HG03575 (cell line): ENCODE measurements at regions not wholly inside any gene's neighbourhood (a gene's known extent, or its start where the extent isn't known, plus 50 kb on each side); places are given as distances from the start of the nearest gene placed in this dataset.

Source experiments
- ATAC-seq: cut with Tn5 transposase; IDR thresholded peaks from one replicate; pipeline ENCODE4 v1.9.1; 2021; ENCODE audit not compliant: unreplicated experiment, insufficient number of reproducible peaks, low FRiP score; ENCODE audit errors: extremely low read depth

DNA sequence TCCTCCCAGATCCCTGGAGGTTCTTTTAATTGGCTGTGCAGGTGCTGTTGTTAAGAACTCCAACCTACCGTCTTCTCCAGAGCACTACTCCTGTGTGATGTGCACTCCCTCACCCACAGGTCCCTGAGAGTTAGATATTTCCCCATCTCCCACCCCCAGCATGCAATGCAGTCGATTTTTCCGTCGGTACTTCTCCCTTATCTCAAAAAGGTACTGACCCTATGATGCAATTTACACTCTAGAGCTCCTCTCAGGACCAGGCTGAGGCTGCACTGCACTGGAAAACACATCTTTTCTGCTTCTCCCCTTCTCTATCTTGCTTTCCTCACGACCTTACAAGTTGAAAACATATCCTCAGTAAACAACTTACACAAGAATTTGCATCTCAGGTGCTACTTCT is 312.4 kb upstream of the TBX3 start:
- no peak for ATAC-seq

DNA sequence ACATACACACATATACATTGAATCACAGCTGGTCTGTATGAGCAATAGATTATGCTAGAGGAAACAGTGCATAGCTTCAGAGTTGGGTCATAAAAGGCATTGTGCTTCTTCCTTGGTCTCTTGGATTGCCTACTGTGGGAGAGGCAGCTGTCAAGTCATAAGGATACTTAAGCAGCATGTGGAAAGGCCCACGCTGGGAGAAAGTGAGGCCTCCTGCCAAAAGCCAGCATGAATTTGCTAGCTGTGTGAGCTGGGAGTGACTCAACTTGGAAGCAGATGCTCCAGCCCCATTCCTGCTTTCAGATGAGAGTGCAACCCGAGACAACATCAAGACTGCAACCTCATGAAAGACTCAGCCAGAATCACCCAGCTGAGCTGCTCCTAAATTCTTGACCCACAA is 311.9 kb upstream of the TBX3 start:
- ATAC-seq, result no peak

DNA sequence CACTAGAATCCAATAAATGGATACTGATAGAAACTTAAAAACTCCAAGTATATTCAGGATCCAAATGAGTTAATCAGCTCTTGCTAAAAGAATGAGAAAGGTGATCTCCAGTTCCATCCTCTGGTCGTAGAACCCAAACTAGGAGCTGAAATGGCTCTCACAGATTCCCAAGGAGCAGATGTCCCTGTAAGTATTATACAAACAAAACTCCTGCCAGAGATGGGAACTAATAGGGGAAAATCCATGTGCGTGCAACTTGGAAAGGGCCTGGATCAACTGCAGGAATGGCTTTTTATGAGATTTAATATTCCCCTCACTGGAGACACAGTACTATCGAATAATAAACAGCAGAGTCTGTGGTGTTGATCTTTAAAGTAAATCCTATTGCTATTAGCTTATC is 309.2 kb upstream of the TBX3 start:
- ATAC-seq, result no peak

DNA sequence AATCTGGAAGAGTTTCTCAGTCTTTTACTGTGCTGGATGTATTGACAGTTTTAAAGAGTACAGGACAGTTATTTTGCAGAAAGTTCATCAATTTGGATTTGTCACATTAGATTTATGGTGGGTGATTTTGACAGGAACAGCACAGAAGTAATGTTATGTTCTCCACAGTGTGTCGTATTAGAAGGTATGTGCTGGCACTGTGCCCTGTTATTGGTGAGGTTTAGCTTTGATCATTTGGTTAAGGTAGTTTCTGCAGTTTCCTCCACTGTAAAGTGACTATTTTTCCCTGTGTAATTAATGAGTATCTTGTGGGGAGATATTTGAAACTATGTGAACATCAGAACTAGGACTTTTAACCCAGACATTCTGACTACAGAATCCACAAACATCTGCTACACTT is 308.5 kb upstream of the TBX3 start:
- ATAC-seq, result no peak

DNA sequence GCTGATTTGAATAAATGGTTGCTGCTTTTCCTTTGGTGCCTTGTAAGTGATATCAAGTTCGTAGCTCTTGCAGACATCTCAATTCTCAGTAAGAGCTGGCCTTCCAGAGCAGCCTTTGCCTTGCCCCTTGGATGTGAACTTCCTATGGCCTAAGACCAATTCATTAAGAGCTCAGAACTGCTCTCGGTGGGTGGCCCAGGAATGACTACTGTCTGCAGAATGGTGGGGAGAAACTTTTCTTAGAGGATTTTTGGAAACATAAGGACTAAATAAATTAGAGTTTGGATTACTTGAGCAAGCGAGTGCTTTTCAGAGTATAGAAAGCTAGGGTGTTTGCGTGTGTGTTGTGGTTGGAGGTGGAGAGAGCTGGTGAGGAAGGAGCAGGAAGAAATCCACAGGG is 306.4 kb upstream of the TBX3 start:
- ATAC-seq, result no peak

DNA sequence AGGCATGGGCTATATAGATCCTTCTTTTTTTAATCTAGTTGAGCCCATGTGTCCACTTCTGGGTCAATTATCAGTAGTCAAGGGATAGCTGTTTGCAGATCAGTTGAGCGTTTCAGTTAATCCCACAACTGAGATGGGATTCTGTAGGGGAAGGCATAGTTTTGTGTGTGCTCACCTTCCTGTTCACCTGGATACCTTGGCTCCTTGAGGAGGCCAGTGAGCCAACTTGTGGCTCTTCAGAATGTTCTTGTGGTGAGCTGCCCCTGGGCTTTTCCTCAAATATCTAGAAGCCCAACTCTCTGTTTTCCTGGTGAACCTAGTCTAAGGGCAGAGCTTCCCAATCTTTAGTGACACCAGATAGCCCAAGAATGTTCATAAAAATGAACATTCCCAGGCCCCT is 302.9 kb upstream of the TBX3 start:
- no peak for ATAC-seq

DNA sequence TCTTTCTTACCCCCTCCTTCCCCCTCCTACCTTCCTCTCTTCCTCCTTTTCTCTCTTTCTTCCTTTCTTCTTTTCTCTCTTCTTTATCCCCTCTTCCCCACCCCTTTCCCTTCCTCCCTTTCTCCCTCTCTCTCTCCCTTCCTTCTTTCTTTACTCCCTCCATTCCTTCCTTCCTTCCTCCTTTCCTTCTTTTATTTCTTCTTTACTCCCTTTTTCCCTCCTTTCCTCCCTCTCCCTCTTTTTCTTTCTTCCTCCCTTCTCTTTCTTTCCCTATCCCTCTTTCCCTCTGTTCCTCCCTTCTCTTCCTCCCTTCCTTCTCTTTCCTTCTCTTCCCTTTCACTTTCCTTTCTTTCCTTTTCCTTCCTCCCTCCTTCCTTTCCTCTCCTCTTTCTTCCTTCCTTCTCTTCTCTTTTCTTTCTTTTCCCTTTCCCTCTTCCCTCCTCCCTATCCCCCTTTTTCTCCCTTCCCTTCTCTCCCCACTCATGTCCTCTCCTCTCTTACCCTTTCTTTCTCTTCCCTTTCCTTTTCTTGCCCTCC is 302.3 kb upstream of the TBX3 start:
- ATAC-seq, result no peak

DNA sequence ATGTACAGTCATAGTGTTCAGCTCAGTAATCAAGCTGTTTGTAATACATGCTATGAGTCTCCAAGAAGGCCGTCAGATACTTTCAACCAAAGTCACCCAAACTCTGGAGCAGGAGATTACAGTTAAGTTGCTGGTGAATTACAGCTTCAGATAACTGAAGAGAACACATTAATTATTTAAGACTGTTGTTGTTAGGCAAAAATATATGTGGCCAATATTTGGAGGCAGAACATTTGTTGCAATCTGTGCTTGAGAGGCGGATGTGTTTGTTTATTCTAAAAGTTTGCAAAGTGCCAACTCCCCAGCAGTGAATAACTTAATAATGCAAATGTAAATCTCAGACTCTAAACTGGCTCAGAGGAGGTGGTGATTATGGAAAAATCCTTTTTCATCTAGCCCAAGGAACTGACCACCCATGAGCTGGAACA is 300.7 kb upstream of the TBX3 start:
- ATAC-seq, result no peak

DNA sequence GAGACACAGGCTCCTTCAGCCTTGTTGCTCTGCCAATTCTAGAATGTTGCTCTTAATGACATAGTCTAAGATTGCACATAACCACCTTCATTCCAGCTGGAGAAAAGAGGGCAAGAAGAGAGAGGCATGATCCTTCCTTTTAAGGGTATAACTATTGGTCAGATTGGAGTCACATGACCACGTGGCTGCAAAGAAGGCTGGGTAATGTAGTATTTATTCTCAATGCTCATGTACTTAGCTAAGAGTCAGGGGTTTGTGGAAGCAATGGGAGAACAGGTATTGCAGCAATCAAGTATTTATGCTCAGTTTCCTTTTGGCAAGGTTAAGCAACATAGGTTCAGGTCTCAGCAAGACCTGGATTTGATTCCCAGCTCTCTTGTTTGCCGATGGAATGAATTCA is 298.8 kb upstream of the TBX3 start:
- no peak for ATAC-seq

DNA sequence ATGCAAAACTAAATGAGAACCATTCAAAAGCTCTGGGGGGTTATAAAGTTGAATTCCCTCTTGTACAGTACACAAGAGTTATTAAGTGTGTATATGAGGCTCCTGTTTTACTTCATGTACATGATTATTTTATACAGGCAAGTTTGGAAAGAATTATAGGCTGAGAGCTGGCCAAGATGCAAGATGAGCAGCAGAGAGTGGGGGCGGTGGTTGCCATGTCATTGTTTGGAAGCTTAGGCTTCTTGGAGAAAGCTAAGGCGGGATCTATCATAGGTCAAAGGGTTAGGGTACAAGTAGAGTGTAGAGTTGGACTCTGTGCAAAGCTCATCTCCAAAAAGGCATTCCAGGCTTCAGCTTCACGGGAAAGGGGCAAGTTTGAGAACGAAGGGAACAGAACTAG is 297.1 kb upstream of the TBX3 start:
- no peak for ATAC-seq

DNA sequence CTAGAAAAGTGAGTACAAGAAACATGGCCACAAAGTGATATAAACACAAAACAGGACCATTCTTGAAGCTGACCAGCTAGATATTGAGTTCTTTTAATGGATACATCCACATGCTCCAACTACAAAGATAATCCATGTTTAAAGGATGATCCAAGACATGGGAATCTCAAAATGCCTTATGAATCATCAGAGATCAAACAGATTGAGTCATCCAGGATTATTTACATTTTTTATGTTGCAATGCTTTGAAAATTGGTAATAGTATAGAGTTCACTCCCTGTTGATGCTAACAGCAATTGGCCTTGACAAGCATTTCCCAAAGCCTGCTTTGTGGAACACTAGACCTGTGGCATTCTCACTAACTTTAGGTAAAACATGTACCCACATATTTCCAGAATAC is 293.0 kb upstream of the TBX3 start:
- no peak for ATAC-seq

DNA sequence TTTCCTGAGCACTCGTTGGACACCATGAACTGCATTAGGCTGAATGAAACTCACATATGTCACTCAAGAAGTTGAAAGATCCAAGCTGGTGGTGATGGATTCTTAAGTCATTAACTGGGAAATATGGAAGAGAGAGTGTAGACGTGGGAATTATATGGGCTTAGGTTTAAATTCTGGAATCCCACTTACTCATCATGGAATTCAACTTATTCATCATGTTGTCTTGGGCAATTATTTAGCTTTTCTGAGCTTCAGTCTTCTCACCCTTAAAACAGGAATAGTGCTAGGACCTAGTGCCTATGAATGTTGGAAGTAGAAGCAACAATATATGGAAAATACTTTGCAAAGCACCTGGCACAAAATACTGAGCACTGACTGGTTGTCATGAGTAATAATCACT is 292.4 kb upstream of the TBX3 start:
- ATAC-seq, result no peak

DNA sequence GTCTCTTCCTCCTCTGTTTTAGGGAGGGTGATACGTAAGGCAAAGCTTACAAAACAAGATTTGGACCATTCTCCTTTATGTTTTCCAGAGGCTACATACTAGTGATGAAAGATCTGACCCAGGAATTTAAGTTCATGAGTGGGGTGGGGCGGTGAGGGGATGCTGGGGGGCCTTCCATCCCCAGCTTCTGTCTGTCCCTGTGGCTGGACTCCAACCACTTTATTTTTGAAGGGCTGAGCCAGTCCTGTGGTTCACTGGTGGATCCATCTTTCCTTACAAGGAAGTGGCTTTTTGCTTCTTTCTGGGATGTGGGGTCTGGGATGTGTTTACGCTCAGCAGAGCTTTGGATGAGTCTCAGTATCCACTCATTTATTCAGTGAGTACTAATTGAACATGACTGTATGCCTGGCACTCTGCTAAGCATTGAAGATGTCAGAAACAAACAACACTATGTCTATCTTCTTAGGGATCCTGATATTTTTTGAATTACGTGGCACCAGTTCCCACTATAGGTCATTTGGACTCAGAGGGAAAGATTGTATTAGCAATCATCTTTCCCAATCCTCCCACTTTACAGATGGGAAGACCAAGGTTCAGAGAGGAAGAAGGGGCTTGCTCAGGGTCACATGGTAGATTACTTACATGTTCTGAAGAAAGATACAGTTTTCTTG is 291.8 kb upstream of the TBX3 start:
- ATAC-seq, result no peak

DNA sequence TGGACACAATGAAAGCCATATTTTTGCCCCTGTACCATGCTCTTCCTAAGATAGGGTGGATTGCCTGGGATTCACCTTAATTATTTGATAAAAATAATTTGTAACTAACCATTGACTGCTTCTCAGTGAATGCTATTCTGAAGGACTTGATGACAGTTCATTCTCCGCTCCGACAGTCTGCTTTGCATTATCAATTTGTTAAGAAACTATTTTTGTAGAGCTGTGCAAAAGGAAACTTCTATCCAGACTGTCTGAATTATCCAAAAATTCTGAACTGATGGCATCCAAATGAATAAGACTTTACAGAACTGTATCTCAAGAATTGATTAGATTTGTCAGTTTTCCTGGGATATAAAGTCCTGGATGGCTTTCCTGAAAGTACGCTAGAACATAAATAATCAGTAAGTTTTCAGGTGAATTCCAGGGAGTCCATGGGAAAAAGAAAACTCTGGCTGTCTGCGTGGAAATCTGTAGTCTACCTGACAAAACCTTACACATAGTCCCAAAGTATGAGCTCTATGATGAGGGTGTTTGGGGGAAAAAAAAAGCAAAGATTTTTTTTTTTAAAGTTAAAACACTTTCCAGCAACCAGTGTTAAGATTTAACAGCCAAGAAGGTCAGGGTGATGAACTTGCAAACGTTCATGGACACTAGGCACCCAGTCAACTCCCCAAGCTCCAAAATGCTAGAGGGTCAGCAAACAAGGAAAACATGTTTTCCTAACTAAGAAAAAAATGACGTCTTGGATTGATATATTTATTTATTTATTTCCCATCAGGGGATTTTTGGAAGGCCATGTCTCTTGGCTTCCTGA is 291.1 kb upstream of the TBX3 start:
- ATAC-seq, result no peak

DNA sequence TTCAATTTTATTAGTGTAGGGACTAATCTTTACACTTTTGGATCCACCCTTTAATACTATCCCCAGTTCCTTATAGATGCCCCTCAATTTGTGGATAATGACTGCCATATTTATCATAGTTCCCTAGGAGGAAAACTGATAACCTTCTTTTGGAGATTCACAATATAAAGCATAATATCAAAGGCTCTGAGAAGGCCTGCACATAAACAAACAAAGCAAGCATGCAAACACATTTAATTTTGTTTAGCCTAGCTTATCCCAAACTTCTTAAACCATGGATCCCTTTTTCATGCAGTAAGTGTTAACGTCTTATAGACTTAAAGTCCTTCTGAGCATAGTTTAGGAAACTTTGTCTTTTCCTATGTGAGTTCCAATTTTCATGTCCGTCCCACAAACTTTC is 290.4 kb upstream of the TBX3 start:
- ATAC-seq, result no peak

DNA sequence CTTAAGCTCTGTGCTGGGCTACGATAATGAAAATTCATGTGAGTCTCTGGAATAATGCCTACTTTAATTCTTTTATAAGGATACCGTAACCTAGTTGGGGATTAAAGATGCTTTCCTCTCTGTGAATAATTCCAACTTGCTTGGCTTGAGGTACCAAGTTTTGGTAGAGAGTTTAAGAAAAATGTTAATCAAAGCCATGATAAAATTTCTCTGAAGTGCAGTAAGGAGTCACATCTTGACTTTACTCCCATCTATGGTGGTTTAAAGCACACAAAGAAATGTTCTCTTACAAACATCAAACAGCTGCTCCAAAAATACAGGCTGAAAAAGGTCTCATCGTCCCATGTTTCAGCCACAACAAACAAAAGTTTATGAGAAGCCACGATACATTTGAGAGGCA is 284.8 kb upstream of the TBX3 start:
- no peak for ATAC-seq

DNA sequence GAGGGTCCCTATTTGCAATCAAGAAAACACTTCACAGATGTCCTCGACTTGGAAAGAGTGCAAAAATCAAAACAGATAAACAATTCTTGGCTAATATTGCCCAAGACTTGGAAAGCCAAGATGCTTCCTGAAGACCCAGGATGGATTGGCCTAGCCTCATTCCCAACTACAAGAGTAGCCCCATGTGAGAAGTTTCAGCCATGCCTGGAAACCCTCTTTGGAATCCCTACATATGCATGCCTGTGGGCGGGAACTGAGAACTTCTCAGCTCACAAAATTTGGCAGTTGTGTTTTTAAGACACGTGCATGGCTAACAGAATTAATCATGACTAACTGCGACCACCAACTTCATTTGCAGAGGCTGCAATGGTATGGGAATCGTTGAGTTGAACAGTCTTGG is 283.2 kb upstream of the TBX3 start:
- no peak for ATAC-seq

DNA sequence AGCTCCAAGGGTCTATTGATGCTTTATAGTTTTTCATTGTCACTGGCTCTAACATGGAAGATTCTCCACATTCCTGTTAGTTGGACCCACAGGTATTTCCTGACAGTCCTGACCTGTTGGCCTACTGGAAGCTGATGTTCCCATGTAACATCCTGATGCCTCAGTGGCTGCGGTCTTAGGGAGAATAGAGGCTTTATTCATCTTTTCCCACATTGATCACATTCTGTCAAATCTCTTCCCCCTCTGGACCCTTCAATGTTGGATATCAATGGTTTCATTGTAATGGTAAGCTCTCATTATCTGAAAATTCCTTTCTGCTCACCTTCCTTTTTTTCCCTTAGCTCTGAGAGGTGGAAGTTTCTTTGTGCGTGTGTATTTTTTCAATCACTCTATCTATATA is 280.9 kb upstream of the TBX3 start:
- no peak for ATAC-seq

DNA sequence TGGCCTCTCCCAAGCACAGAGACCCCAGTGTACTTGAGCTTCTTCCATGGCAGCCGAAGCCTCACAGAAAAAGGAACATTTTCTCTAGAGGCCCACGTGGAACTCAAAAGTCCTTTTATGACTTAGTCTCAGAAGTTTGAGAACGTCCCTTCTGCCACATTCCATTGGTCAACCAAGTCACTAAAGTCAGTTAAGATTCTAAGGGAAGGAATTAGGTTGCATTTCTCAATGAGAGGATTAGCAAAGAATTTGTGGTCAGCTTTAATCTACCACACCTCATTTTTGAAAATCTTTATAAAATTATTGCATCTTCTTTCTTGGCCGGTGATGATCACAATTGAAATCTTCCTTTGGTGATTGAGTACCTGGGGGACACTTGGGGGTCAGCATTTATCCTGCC is 279.9 kb upstream of the TBX3 start:
- no peak for ATAC-seq

DNA sequence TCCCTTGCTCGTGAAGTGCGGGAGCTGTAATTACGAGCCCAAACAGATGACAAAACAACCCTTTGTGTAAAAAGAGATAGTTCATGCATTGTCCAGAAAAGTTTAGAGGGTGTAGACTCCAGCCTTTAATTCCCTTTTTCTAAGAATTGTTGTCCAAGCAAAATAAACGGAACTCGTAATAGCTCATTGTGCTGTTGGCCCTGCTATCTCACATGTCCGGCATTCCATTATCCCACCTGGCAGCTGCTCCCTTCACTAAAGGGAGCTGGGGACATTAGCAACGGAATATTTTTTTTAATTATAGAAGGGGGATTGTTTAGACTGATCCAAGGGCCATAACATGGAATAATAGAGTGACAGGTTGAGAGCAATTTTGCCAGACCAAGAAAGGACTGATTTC is 277.5 kb upstream of the TBX3 start:
- ATAC-seq, result no peak

DNA sequence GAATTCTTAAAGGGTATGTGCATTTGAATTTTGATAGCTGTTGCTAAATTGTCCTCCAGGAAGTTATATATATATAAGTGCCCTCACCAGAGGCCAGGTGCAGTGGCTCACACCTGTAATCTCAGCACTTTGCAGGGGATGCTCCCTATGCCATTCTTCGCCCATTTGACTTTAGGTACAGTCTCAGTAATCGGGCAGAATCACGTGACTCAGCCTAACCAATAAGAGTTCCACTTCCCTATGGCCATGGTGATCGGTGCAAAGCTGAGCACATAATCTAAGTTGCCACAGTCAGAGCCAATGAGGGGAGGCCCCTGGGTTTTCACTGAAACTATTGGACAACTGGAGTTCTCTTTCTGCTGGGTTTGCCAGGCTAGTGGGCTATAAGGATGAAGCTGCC is 274.6 kb upstream of the TBX3 start:
- ATAC-seq, result no peak
